ENCODE measurements at regions not wholly inside any gene's neighbourhood (a gene's known extent, or its start where the extent isn't known, plus 50 kb on each side); places are given as distances from the start of the nearest gene placed in this dataset.

DNA sequence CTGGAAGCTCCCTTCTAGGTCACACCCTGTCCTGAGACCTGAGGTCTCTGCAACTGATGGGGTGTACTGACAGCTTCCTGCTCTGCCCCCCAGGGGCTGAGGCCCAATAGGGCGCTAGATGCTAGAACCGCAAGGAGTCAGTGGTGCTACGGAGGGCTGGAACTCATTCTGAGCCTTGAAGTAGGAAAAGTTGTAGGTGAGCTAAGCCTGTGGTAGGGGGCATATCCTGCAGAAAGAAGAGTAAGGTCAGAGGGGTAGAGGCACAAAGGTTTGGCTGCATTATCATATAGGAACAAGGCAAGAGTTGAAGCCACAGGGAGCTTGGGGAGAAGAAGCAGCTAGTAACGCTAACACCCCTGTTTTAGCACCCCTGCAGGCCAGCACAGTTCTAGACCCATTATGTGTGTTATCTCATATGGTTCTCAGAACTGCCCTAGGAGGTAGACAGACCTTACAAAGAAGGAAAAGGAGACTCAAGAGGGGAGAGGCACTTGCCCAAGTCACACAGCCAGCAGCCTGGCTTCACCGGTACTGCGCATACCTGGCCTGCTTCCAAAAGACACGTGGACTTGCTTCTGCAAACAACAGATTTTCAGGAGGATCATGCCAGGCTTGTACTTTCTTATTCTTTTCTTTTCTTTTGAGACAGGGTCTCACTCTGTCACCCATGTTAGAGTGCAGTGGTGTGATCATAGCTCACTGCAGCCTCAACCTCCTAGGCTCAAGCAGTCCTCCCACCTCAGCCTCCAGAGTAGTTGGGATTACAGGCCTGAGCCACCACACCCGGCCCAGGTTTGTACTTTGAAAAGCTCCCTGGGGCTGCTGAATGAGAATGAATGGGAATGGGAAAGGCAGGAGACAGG lies 156.1 kb downstream of the MRPL14 start (continued):
- TF ChIP-seq E2F8 (IDR thresholded peaks at IDR 0.05; ENCODE audit: low read depth, partially characterized antibody), result no peak
- TF ChIP-seq SREBF1 (IDR thresholded peaks at IDR 0.05; ENCODE audit: low read length), result no peak
- TF ChIP-seq REST (IDR thresholded peaks at IDR 0.05; ENCODE audit: low read depth, low read length), result no peak
- no peak for TF ChIP-seq HDAC2 (IDR thresholded peaks at IDR 0.05)
- TF ChIP-seq JUNB (IDR thresholded peaks at IDR 0.05), result no peak
